GM12878 (cell line): ENCODE measurements at regions not wholly inside any gene's neighbourhood (a gene's known extent, or its start where the extent isn't known, plus 50 kb on each side); places are given as distances from the start of the nearest gene placed in this dataset.

Experiments used
- ATAC-seq: fragments of 200-7000 bp; cut with Tn5 transposase; 3 replicates; pipeline ENCODE4 v1.9.1; 2020; ENCODE audit warnings: mild to moderate bottlenecking, moderate library complexity
- BruUV-seq: library from RNA; stranded (reverse); fragments of 400-500 nt; replicated peaks from 2 replicates; lab custom pipeline; 2021; lab: Mats Ljungman, UMichigan
- CTCF ChIA-PET: fragments of 300-600 bp; sonication (Branson Sonifier 250); formaldehyde crosslinking; extraction: SDS; loops from one replicate; lab custom pipeline; 2021; ENCODE audit warnings: inconsistent platforms; lab: Yijun Ruan, JAX
- POLR2A ChIA-PET: fragments of 350-600 bp; formaldehyde crosslinking; extraction: SDS; loops from one replicate; lab custom pipeline; 2021; ENCODE audit warnings: inconsistent platforms; lab: Charles Lee
- RAD21 ChIA-PET: fragments of 300-600 bp; sonication (Branson Sonifier 250); formaldehyde crosslinking; loops from one replicate; lab custom pipeline; 2023; ENCODE audit warnings: antibody characterized with exemption; ENCODE audit not compliant: unreplicated experiment; lab: Charles Lee
- SMC1A ChIA-PET: fragments of 300-600 bp; sonication (Branson Sonifier 250); formaldehyde crosslinking; loops from one replicate; lab custom pipeline; 2023; ENCODE audit not compliant: unreplicated experiment, uncharacterized antibody; lab: Charles Lee
- DNase-seq: peaks from one replicate; pipeline ENCODE4 v3.0.0-alpha.2; 2011; ENCODE audit warnings: low read depth, low spot score
- FAIRE-seq: peaks from 3 replicates; lab custom pipeline; 2011; peaks lifted over from hg19 to GRCh38; lab: Jason Lieb, UNC
- H2AFZ ChIP-seq: 2 replicates; pipeline ENCODE4 v1.6.0; 2011; ENCODE audit warnings: low read depth, low read length, control low read depth; ENCODE audit not compliant: control insufficient read depth
- H3K27ac ChIP-seq: 2 replicates; pipeline ENCODE4 v1.5.1; 2011; ENCODE audit warnings: control low read depth; ENCODE audit not compliant: control insufficient read depth, insufficient read depth
- H3K27me3 ChIP-seq, 2 experiments: replicated peaks in 1 of 2; 2 replicates each; pipeline versions ENCODE4 v1.6.0 to v1.6.1; 2011; ENCODE audit warnings: low read length in 1 of 2; ENCODE audit not compliant: control insufficient read depth in 2 of 2, insufficient read depth in 2 of 2
- H3K36me3 ChIP-seq, 2 experiments: 2 replicates each; pipeline ENCODE4 v1.5.1; 2011; ENCODE audit warnings: low read length in 1 of 2; ENCODE audit not compliant: control insufficient read depth in 2 of 2, insufficient read depth in 2 of 2
- H3K4me1 ChIP-seq: 2 replicates; pipeline ENCODE4 v1.6.1; 2011; ENCODE audit warnings: mild to moderate bottlenecking, low read length, moderate library complexity, mixed read lengths; ENCODE audit not compliant: control insufficient read depth, insufficient read depth
- H3K4me2 ChIP-seq: 2 replicates; pipeline ENCODE4 v1.6.0; 2011; ENCODE audit warnings: control low read depth; ENCODE audit not compliant: control insufficient read depth, insufficient read depth
- H3K4me3 ChIP-seq: fragments of 200-600 bp; sonication (generic); 2 replicates; pipeline ENCODE4 v1.5.1; 2016
- H3K79me2 ChIP-seq: 2 replicates; pipeline ENCODE4 v1.6.0; 2011; ENCODE audit warnings: low read length; ENCODE audit not compliant: control insufficient read depth, insufficient read depth
- H3K9ac ChIP-seq: 2 replicates; pipeline ENCODE4 v1.8.0; 2011; ENCODE audit warnings: low read length, control low read depth, mixed read lengths; ENCODE audit not compliant: control insufficient read depth, insufficient read depth
- H3K9me3 ChIP-seq: replicated peaks from 3 replicates; pipeline ENCODE4 v1.5.1; 2011; ENCODE audit warnings: mild to moderate bottlenecking, low read length; ENCODE audit not compliant: control insufficient read depth, insufficient read depth
- H4K20me1 ChIP-seq: 2 replicates; pipeline ENCODE4 v1.6.0; 2011; ENCODE audit not compliant: control insufficient read depth, insufficient read depth
- BCL3 ChIP-seq: IDR thresholded peaks from 2 replicates; pipeline ENCODE4 v1.6.1; 2011; ENCODE audit warnings: borderline replicate concordance, low read depth, mild to moderate bottlenecking, moderate library complexity, low read length; ENCODE audit not compliant: insufficient read depth, poor library complexity, severe bottlenecking
- BCLAF1 ChIP-seq: fragments of 450-650 bp; IDR thresholded peaks from 2 replicates; pipeline ENCODE4 v1.6.1; 2017; ENCODE audit warnings: antibody characterized with exemption, mild to moderate bottlenecking, moderate library complexity
- DPF2 ChIP-seq: fragments of 450-650 bp; IDR thresholded peaks from 2 replicates; pipeline ENCODE4 v1.6.1; 2017; ENCODE audit warnings: mild to moderate bottlenecking
- ETV6 ChIP-seq, 2 experiments: fragments of 450-650 bp in 1 of 2; IDR thresholded peaks in 1 of 2; conservative IDR thresholded peaks in 1 of 2; 2 replicates each; pipeline ENCODE4 v1.6.1; 2014; ENCODE audit warnings: antibody characterized with exemption in 1 of 2, borderline replicate concordance in 1 of 2, low read depth in 1 of 2, mild to moderate bottlenecking in 1 of 2, moderate library complexity in 1 of 2
- JUND ChIP-seq: IDR thresholded peaks from 2 replicates; pipeline ENCODE4 v1.6.1; 2012; ENCODE audit warnings: low read depth, mild to moderate bottlenecking, low read length, improper control_type of control experiment, moderate library complexity
- NFIC ChIP-seq: IDR thresholded peaks from 2 replicates; pipeline ENCODE4 v1.6.1; 2012; ENCODE audit warnings: low read depth, mild to moderate bottlenecking, inconsistent platforms, low read length, moderate library complexity
- TBL1XR1 ChIP-seq: IDR thresholded peaks from 2 replicates; pipeline ENCODE4 v1.6.1; 2012; ENCODE audit warnings: low read depth, low read length, improper control_type of control experiment
- WGBS: methylation state at CpG from one replicate; pipeline ENCODE4 v1.1.6; 2016; ENCODE audit warnings: low lambda C conversion rate; ENCODE audit not compliant: insufficient replicate concordance, insufficient coverage; ENCODE audit errors: missing lambda C conversion rate; 5-methylcytosine and 5-hydroxymethylcytosine counted together
- in situ Hi-C: fragments of 300-500 bp; cut with MboI; formaldehyde crosslinking; loops from 9 replicates; pipeline ENCODE4 v1.14.3; 2018; ENCODE audit warnings: mixed read lengths
- intact Hi-C: fragments of 100-400 bp; cut with micrococcal nuclease; formaldehyde crosslinking; loops from one replicate; pipeline ENCODE4 v1.14.2; 2022; ENCODE audit not compliant: unreplicated experiment

GRCh38 chr17:62149961-62150360 is 84.9 kb upstream of the MED13 start:
- WGBS = 48% methylated on average over 4 of the region's 4 CpGs
- SMC1A ChIA-PET = interaction anchor here (1.2 kb wide), 1 partner anchor 40 kb away, joined by 3 read pairs; no protein-coding TSS in a partner anchor
- no peaks in the 10 kb centered on the region for H3K9me3 ChIP-seq
- no peak overlapping the region for H3K4me2 ChIP-seq
- RAD21 ChIA-PET = no interaction called here
- intact Hi-C loops = no loop called here
- H3K4me3 ChIP-seq = no peak overlapping the region
- H3K27me3 ChIP-seq = no peaks in the 10 kb centered on the region
- no TSS peak for BruUV-seq
- CTCF ChIA-PET = no interaction called here
- H3K4me1 ChIP-seq = no peaks in the 10 kb centered on the region
- DNase-seq (no peak), FAIRE-seq (no peak), ATAC-seq (no peak)
- H3K36me3 ChIP-seq = no peaks in the 10 kb centered on the region
- H3K27ac ChIP-seq = no peak overlapping the region
- H3K9ac ChIP-seq = no peak overlapping the region
- POLR2A ChIA-PET = no interaction called here
- H4K20me1 ChIP-seq = no peaks in the 10 kb centered on the region
- H3K79me2 ChIP-seq = no peaks in the 10 kb centered on the region
- in situ Hi-C loops = no loop called here
- H2AFZ ChIP-seq = no peak overlapping the region
- TF ChIP-seq NFIC (no peak), JUND (no peak), TBL1XR1 (no peak), BCLAF1 (no peak), DPF2 (no peak), BCL3 (no peak), ETV6 (conservative IDR thresholded peaks at IDR 0.05 in 1 of 2, IDR thresholded peaks at IDR 0.05 in 1 of 2; ENCODE audit: borderline replicate concordance in 1 of 2, low read depth in 1 of 2) (no peak)
